ENCODE measurements at regions not wholly inside any gene's neighbourhood (a gene's known extent, or its start where the extent isn't known, plus 50 kb on each side); places are given as distances from the start of the nearest gene placed in this dataset.
"Not testable (repeated sequence)": the region's sequence is repeated elsewhere in the genome, so short reads cannot be mapped to it uniquely, and the experiment has no call there.

- Histone ChIP-seq H3K4me1 (ENCODE audit: insufficient read depth, low read length) (no peaks in the 10 kb centered on the region), H3K9me3 (ENCODE audit: control insufficient read depth, insufficient read depth, low read length) (no peaks in the 10 kb centered on the region), H3K9ac (ENCODE audit: low read depth, low read length) (no peak overlapping the region), H3K36me3 (ENCODE audit: insufficient read depth, low read length) (no peaks in the 10 kb centered on the region)
Observed at GRCh38 chr7:13713092-13713491, 276.4 kb downstream of the ETV1 start.

DNA sequence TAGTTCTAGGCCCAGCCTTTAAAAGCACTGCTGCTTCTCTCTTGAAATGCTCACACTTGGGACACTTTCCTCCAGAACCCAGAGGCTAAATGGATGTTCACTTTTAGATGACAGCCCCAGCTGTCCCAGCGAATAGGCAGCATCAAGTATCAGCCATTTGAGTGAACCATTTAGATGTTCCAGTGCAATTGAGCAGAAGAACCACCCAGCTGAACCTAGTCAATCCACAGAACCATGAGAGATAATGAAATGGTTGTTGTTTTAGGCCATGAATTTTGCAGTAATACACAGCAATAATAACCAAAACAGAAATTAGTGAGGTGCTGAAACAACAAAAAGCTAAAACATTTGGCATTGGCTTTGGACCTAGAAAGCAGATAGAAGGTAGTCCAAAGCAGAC is 273.9 kb downstream of the ETV1 start:
- no peaks in the 10 kb centered on the region for H3K9me3 ChIP-seq (ENCODE audit: control insufficient read depth, insufficient read depth, low read length)
- no peak overlapping the region for H3K9ac ChIP-seq (ENCODE audit: low read depth, low read length)
- no peaks in the 10 kb centered on the region for H3K36me3 ChIP-seq (ENCODE audit: insufficient read depth, low read length)
- H3K4me1 ChIP-seq (ENCODE audit: insufficient read depth, low read length): no peaks in the 10 kb centered on the region

DNA sequence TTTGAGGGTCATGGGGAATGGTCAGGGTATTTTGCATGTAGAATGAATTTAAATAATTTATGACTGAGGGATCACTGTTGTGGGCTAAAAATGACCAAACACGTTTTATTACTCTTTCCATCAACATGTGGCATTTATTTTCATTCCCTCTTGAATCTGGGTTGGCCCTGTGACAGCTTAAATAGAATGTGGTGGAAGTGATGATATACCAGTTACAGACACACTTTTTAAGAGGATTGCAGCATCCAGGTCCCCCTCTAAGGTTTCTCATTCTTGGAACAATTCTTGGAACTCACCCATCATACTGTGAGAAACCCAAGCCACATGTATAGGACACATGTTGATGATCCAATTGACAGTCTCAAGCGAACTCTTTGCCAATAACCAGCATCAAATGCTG is 272.4 kb downstream of the ETV1 start:
- Histone ChIP-seq H3K4me1 (ENCODE audit: insufficient read depth, low read length) (no peaks in the 10 kb centered on the region), H3K9ac (ENCODE audit: low read depth, low read length) (no peak overlapping the region), H3K9me3 (ENCODE audit: control insufficient read depth, insufficient read depth, low read length) (no peaks in the 10 kb centered on the region), H3K36me3 (ENCODE audit: insufficient read depth, low read length) (no peaks in the 10 kb centered on the region)

GRCh38 chr7:13724191-13724976 is 265.1 kb downstream of the ETV1 start:
- Histone ChIP-seq H3K9me3 (ENCODE audit: control insufficient read depth, insufficient read depth, low read length) (no peaks in the 10 kb centered on the region), H3K9ac (ENCODE audit: low read depth, low read length) (no peak overlapping the region), H3K4me1 (ENCODE audit: insufficient read depth, low read length) (no peaks in the 10 kb centered on the region), H3K36me3 (ENCODE audit: insufficient read depth, low read length) (no peaks in the 10 kb centered on the region)

- no peaks in the 10 kb centered on the region for H3K9me3 ChIP-seq (ENCODE audit: control insufficient read depth, insufficient read depth, low read length)
- no peak overlapping the region for H3K9ac ChIP-seq (ENCODE audit: low read depth, low read length)
- H3K36me3 ChIP-seq (ENCODE audit: insufficient read depth, low read length): no peaks in the 10 kb centered on the region
- H3K4me1 ChIP-seq (ENCODE audit: insufficient read depth, low read length): no peaks in the 10 kb centered on the region
Observed at GRCh38 chr7:13724977-13725566, 264.4 kb downstream of the ETV1 start.

- no peaks in the 10 kb centered on the region for H3K9me3 ChIP-seq (ENCODE audit: control insufficient read depth, insufficient read depth, low read length)
- H3K9ac ChIP-seq (ENCODE audit: low read depth, low read length): no peak overlapping the region
Observed at GRCh38 chr7:13725591-13725990, 263.9 kb downstream of the ETV1 start.

GRCh38 chr7:13727279-13727678 is 262.2 kb downstream of the ETV1 start:
- no peaks in the 10 kb centered on the region for H3K36me3 ChIP-seq (ENCODE audit: insufficient read depth, low read length)
- no peaks in the 10 kb centered on the region for H3K4me1 ChIP-seq (ENCODE audit: insufficient read depth, low read length)
- H3K9me3 ChIP-seq (ENCODE audit: control insufficient read depth, insufficient read depth, low read length): no peaks in the 10 kb centered on the region
- no peak overlapping the region for H3K9ac ChIP-seq (ENCODE audit: low read depth, low read length)

More at GRCh38 chr7:13725591-13725990, 263.9 kb downstream of the ETV1 start:
- H3K36me3 ChIP-seq (ENCODE audit: insufficient read depth, low read length): no peaks in the 10 kb centered on the region
- no peaks in the 10 kb centered on the region for H3K4me1 ChIP-seq (ENCODE audit: insufficient read depth, low read length)

DNA sequence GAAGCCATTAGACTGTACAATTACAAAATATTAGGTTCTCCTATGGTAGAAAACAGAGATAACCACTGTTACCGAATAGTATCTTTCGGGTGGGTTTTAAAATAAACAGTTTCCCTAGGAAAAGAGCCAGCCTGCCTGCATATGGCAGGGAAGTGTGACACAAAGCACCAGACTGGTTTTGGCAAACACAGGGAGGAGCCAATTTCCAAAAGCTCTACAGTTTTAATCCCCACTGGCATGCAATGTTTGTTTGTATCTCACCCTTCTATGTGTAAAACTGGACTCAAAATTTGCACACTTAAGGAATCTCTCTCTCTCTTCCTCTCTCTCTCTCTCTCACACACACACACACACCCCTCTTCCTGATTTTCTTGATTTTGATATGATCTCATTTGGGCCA is 261.7 kb downstream of the ETV1 start:
- Histone ChIP-seq H3K4me1 (ENCODE audit: insufficient read depth, low read length) (no peaks in the 10 kb centered on the region), H3K36me3 (ENCODE audit: insufficient read depth, low read length) (no peaks in the 10 kb centered on the region), H3K9me3 (ENCODE audit: control insufficient read depth, insufficient read depth, low read length) (no peaks in the 10 kb centered on the region), H3K9ac (ENCODE audit: low read depth, low read length) (no peak overlapping the region)

- H3K36me3 ChIP-seq (ENCODE audit: insufficient read depth, low read length); H3K4me1 ChIP-seq (ENCODE audit: insufficient read depth, low read length); H3K9ac ChIP-seq (ENCODE audit: low read depth, low read length); H3K9me3 ChIP-seq (ENCODE audit: control insufficient read depth, insufficient read depth, low read length): not testable (repeated sequence)
Observed at GRCh38 chr7:13728430-13728829, 261.0 kb downstream of the ETV1 start.

GRCh38 chr7:13731643-13732042 is 257.8 kb downstream of the ETV1 start:
- Histone ChIP-seq H3K9me3 (ENCODE audit: control insufficient read depth, insufficient read depth, low read length) (no peaks in the 10 kb centered on the region), H3K9ac (ENCODE audit: low read depth, low read length) (no peak overlapping the region), H3K36me3 (ENCODE audit: insufficient read depth, low read length) (no peaks in the 10 kb centered on the region), H3K4me1 (ENCODE audit: insufficient read depth, low read length) (no peaks in the 10 kb centered on the region)

GRCh38 chr7:13737563-13737962 is 251.9 kb downstream of the ETV1 start:
- no peak overlapping the region for H3K9ac ChIP-seq (ENCODE audit: low read depth, low read length)
- no peaks in the 10 kb centered on the region for H3K9me3 ChIP-seq (ENCODE audit: control insufficient read depth, insufficient read depth, low read length)
- no peaks in the 10 kb centered on the region for H3K4me1 ChIP-seq (ENCODE audit: insufficient read depth, low read length)
- no peaks in the 10 kb centered on the region for H3K36me3 ChIP-seq (ENCODE audit: insufficient read depth, low read length)

DNA sequence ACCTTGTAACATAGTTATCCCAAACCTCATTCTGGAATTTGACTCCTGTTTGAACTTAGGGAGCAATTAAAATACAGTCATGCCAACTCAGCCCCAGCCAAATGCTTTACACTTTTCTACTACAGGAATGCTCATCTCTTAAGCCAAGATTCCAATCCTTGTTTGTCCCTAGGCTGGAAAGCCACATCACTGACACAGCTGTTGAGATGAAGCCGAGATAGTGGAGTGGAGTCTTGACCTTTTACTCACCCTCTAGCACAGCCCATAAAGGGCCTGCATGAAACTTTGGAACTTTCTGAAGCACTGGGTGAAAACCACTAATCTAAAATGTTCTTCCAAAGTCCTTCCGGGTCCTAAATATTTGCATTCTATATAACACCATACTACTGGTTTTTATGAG is 247.3 kb downstream of the ETV1 start:
- H3K9ac ChIP-seq (ENCODE audit: low read depth, low read length): no peak overlapping the region
- no peaks in the 10 kb centered on the region for H3K4me1 ChIP-seq (ENCODE audit: insufficient read depth, low read length)
- no peaks in the 10 kb centered on the region for H3K9me3 ChIP-seq (ENCODE audit: control insufficient read depth, insufficient read depth, low read length)

GRCh38 chr7:13742811-13743210 is 246.7 kb downstream of the ETV1 start:
- H3K4me1 ChIP-seq (ENCODE audit: insufficient read depth, low read length): no peaks in the 10 kb centered on the region
- H3K9ac ChIP-seq (ENCODE audit: low read depth, low read length): no peak overlapping the region
- H3K36me3 ChIP-seq (ENCODE audit: insufficient read depth, low read length): no peaks in the 10 kb centered on the region
- no peaks in the 10 kb centered on the region for H3K9me3 ChIP-seq (ENCODE audit: control insufficient read depth, insufficient read depth, low read length)

More for the DNA sequence above, 247.3 kb downstream of the ETV1 start:
- H3K36me3 ChIP-seq (ENCODE audit: insufficient read depth, low read length): no peaks in the 10 kb centered on the region

- Histone ChIP-seq H3K4me1 (ENCODE audit: insufficient read depth, low read length) (no peaks in the 10 kb centered on the region), H3K9me3 (ENCODE audit: control insufficient read depth, insufficient read depth, low read length) (no peaks in the 10 kb centered on the region), H3K36me3 (ENCODE audit: insufficient read depth, low read length) (no peaks in the 10 kb centered on the region), H3K9ac (ENCODE audit: low read depth, low read length) (no peak overlapping the region)
Observed at GRCh38 chr7:13743226-13743625, 246.2 kb downstream of the ETV1 start.

DNA sequence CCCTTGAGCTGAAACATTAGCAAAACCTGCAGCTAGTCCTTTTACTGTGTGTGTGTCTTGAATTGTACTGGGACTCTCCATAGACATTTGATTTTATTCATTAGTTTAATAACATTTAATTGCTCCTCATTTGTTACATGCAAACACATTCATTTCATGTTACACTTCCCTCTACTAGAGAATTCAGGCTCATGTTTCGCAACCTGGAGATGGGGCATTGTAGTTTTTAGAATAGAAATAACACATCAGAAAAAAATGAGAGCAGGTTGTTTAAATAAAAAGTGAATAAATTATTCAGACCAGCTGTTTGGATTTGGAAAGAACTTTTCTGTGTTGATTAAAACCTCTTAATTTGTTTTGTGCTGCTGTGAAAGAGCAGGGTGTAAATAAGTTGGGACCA is 243.9 kb downstream of the ETV1 start:
- Histone ChIP-seq H3K9me3 (ENCODE audit: control insufficient read depth, insufficient read depth, low read length) (no peaks in the 10 kb centered on the region), H3K36me3 (ENCODE audit: insufficient read depth, low read length) (no peaks in the 10 kb centered on the region), H3K9ac (ENCODE audit: low read depth, low read length) (no peak overlapping the region), H3K4me1 (ENCODE audit: insufficient read depth, low read length) (peaks cover 11% of the 10 kb centered on the region; the same call in 1 of the 2 replicates)
